ENCODE measurements at regions not wholly inside any gene's neighbourhood (a gene's known extent, or its start where the extent isn't known, plus 50 kb on each side); places are given as distances from the start of the nearest gene placed in this dataset.

GRCh38 chr2:7594211-7594610 lies 677.0 kb downstream of the RNF144A start:
- Histone ChIP-seq H3K36me3 (ENCODE audit: low read depth) (no peaks in the 10 kb centered on the region), H3K4me3 (no peak overlapping the region), H3K9me3 (no peaks in the 10 kb centered on the region), H3K4me1 (ENCODE audit: low read depth) (no peaks in the 10 kb centered on the region)
- no peak for DNase-seq
- TF ChIP-seq CTCF (IDR thresholded peaks at IDR 0.05) = no peak
- ATAC-seq = no peak
- intact Hi-C loops (cut with DNase I, micrococcal nuclease) = no loop called here

DNA sequence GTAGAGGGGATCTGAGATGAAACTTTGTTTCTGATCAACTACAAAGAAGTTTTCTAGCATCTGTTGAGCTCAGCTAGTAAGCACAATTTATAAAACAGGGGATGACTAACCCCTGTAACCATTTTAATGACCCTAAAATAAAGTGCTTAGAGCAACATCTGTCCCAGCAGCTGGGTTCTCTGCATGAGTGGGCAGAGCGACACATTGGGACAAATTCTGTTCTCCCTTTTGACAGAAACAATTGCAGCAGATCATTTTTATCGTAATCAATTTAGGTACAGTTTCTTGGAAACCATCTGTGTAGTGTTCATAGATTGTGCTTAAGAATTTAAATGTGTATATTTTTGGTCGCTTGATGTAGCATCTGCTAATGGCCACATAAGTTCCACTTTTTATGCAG lies 678.0 kb downstream of the RNF144A start:
- H3K4me3 ChIP-seq = no peak overlapping the region
- TF ChIP-seq CTCF (IDR thresholded peaks at IDR 0.05) = no peak

DNA sequence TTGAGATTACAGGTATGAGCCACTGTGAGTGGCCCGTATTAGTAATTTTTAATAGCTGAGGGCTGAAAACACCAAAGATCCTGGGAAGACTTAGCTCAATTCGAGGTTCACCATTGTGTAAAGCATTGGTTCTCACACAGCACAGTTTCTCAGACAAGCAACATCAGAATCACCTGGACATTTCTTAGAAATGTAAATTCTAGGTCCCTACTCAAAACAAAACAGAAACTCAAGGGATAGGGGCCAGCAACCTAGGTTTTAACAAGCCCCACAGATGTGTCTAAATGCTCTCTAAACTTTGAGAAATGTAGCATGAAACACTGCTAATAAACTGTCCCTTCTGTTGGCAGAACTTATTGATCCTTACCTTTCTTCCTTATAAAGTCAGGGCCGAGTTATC lies 681.2 kb downstream of the RNF144A start:
- DNase-seq = no peak
- TF ChIP-seq CTCF (IDR thresholded peaks at IDR 0.05) = no peak
- Histone ChIP-seq H3K4me1 (ENCODE audit: low read depth) (no peaks in the 10 kb centered on the region), H3K36me3 (ENCODE audit: low read depth) (no peaks in the 10 kb centered on the region), H3K4me3 (no peak overlapping the region), H3K9me3 (no peaks in the 10 kb centered on the region)
- intact Hi-C loops (cut with DNase I, micrococcal nuclease) = no loop called here
- no peak for ATAC-seq

More for the DNA sequence above, 678.0 kb downstream of the RNF144A start:
- no peak for DNase-seq
- H3K4me1 ChIP-seq (ENCODE audit: low read depth) = no peaks in the 10 kb centered on the region
- intact Hi-C loops (cut with DNase I, micrococcal nuclease) = no loop called here
- H3K36me3 ChIP-seq (ENCODE audit: low read depth) = no peaks in the 10 kb centered on the region
- H3K9me3 ChIP-seq = no peaks in the 10 kb centered on the region
- no peak for ATAC-seq

GRCh38 chr2:7599462-7600258 lies 682.4 kb downstream of the RNF144A start:
- TF ChIP-seq CTCF (IDR thresholded peaks at IDR 0.05) = no peak
- intact Hi-C loops (cut with DNase I, micrococcal nuclease) = no loop called here
- H3K36me3 ChIP-seq (ENCODE audit: low read depth) = no peaks in the 10 kb centered on the region
- no peaks in the 10 kb centered on the region for H3K4me1 ChIP-seq (ENCODE audit: low read depth)
- no peak for DNase-seq
- no peaks in the 10 kb centered on the region for H3K9me3 ChIP-seq
- no peak for ATAC-seq
- H3K4me3 ChIP-seq = no peak overlapping the region

- Histone ChIP-seq H3K4me1 (ENCODE audit: low read depth) (no peaks in the 10 kb centered on the region), H3K9me3 (no peaks in the 10 kb centered on the region), H3K36me3 (ENCODE audit: low read depth) (no peaks in the 10 kb centered on the region), H3K4me3 (no peak overlapping the region)
- intact Hi-C loops (cut with DNase I, micrococcal nuclease) = no loop called here
- no peak for TF ChIP-seq CTCF (IDR thresholded peaks at IDR 0.05)
- DNase-seq (no peak), ATAC-seq (no peak)
Observed at GRCh38 chr2:7601990-7602389, 684.8 kb downstream of the RNF144A start.

All from mucosa of descending colon (tissue), 3 donors.